Kidney tubule cell (primary cell): ENCODE measurements at regions not wholly inside any gene's neighbourhood (a gene's known extent, or its start where the extent isn't known, plus 50 kb on each side); places are given as distances from the start of the nearest gene placed in this dataset.

Experiments
- DNase-seq: peaks from one replicate; pipeline ENCODE4 v3.0.0-alpha.2; 2018; ENCODE audit warnings: low spot score

DNA sequence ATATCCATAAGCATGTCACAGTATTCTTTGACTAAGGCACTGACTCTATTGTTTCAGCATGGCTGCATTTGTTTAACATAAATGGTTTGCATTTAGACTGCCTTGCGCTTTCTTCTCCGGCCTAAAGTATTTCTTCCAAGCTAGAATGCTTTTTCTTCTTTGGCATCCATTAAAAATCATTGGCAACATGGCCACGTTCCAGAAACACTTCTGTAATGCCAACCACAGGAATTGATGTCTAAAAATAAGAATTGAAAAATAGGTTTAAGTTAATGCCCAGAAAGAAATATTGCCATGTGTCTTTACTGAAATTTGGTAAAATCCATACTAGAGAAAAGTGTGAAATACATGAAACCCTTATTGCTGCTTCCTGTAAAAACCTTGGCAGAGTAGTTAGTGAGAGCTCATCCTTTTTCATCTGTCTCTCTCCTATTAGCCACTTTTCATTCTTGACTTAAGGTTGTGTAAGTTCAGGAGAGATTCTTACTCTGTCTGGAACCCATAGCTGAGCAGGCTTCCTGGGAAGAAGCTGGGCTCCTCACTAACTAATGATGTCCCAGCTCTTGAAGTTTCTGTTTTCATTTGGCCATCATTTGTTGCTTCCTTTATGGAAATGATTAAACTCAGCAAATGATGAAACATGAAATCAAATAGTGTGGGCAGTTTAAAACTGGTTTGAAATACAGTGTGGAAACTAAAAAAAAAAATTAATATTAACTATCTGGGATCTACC, 58.2 kb upstream of the RPS23 start:
- no peak for DNase-seq

DNA sequence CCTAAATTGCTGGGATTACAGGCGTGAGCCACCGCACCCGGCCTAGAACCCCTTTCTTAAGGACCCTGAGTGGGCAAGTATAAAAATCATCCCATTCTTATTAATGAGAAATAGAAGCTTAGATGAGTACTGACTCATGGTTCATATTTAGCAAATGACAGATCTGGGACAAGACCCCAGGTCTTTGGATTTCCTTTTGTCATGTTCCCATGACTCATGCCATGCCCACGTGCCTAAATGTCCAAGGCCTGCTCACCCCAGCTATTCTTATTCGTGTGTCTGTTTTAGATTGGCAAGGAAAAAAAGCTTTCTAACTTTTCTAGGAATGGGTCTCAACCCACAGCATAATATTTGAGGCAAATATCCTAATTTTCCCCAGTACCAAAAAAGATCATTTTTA, 57.7 kb upstream of the RPS23 start:
- no peak for DNase-seq

DNA sequence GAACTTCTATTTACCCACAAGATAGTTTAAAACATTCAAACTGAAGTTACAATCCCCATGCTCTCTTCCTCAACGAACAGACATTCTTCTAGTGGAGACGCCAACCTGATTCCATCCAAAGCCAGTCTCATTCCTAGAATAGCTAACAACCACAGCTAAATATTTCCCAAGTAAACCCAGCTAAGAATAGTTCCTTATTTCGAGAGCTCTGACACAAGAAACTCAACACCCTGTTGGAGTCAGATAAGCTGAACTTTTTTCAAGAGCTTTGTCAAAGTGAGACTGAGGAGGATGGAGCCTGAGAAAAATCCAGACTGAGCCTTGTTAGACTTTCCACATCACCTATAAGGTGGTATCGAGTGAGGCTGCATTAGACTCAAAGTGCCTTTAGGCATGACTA, 56.7 kb upstream of the RPS23 start:
- peak; percentile 25 for DNase-seq

DNA sequence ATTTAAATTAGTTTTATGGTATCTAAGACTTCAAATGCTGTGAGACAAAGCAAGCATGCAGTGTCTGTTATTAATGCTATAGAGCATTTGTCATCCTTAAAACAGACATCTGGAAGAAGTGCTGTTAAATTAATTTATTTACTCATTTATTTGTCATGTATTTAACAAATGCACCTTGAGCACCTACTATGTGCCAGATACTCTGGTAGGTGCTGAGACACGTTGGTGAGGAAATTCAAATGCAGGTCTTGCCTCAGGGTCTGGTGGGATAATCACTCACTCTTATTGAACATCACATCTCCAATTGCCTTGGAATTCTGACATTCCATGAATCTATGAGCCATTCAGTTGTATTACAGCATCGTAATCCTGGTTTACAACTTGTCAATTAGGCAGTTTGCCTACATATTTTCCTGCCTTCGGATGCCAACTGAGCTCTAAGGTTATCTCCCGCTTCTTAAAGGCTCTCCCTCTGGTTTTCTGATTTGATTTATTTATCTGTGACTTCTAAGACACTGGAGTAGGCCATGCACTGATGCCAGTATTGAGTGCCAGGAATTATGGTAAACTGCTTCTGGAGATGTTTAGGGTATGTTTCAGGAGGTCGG, 56.0 kb upstream of the RPS23 start:
- DNase-seq = no peak

DNA sequence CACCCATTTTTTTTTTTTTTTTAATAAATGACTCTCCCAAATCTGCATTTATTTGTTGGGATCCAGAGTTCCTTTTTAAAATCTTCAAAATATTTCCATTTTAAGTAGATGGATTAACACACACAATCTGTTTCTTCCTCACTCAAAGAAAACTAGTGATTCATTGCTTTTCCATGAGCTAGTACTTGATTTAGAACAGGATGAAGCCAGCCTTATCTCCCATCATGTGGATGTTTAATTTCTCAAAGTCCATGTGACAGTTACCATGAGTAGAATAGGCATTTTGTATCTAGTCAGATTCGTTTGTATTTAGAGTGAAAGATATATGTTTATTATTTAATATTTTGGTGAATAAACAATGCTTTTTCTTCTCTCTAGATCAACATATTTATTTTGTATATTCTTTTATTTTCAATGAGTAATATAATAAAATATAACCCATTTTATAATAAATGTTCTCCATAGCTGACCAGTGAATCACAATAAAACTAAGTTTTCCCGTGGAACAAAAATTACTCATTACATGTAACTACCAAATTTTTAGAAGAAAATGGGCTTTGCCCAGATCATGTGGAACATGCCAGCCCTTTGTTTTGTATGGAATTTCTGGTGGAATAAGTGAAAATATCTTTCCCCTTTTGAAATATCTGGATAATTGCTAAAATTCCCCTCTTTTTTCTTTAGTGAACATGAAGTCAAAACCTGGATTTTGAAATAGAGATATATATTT, 54.9 kb upstream of the RPS23 start:
- no peak for DNase-seq

DNA sequence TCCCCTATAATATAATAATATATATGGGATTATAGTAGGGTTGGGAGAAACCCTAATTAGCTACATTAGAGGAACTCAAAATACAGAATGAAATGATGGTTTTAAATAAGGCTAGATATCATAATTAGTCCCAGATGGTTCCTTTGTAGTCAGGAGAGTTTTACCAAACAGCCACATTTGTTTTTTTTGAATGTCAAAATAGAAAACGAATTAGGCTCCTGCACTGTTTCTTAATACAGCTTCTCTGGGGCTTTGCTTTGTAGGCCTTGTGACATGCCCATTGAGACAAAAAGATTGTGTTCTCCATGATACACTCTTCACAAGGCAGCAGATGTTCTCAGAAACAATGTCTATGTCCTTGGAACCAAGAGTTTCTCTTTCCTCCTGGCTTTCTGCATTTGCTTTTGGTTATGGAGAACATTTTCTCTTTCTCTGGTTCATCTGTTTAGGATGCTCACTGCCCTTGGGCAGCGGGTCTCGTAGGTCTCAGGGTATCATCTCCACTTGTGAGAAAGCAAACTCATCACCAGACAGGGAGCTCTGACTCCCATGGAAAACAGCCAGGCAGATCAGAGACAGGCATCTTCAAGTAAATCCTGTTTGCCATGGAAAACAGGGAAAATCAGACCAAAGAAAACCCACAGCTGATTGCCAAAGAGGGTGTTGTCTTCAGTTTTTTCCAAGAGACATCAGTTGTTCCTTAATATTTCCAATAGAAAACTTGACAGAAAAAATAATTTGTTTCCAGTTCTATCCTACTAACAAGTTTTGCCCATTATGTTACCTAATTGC, 54.1 kb upstream of the RPS23 start:
- no peak for DNase-seq

DNA sequence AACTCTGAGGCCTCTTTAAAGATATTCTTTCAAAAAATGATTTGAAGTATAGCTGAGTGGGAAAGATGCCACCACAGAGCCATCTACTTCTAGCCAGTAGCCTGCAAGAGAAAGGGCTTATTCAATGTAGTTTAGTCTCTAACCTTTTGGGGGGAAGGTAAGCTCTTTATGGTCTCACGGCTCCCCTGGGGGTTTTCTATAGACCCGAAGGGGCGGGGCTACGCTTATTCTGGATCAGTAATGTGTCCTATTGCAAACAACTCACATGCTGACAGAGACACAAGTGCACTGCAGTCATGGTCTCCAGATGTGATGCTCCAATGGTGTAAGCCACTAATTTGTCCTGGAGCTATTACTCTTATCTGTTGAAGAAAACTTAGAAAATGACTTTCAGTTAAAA, 53.4 kb upstream of the RPS23 start:
- DNase-seq = no peak

DNA sequence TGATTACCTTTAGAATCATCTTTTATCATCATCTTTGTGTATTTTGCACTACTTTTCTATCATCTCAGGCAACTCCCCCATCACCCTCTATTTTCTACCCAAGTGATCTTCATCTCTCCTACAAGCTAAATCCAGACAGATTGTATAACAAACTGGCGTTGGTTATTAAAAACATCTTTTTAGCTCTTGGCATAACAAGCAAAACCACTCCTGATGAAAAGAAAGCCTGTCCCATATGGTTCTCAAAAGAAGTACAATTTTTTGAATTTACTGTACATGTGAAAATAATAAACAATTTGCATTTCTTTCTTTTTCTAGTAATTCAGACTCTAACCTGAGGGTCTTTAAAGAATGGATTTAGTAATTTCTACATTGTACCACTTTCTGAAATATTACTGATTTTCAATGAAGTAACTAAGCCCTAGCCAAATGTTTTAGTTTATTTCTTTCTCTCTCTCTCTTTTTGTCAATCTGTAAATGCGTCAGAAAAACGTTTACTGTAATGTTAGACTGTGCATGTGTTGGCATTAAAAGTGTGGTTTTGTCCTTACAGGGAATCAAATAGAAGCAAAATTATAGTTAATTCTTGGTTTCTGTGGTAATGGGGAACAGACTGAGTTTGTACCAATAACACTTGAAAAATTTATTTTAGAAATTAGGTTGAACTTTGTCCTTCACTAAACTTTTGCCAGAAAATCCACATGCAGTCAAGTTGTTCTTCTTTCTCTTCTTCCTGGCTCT, 52.5 kb upstream of the RPS23 start:
- no peak for DNase-seq

DNA sequence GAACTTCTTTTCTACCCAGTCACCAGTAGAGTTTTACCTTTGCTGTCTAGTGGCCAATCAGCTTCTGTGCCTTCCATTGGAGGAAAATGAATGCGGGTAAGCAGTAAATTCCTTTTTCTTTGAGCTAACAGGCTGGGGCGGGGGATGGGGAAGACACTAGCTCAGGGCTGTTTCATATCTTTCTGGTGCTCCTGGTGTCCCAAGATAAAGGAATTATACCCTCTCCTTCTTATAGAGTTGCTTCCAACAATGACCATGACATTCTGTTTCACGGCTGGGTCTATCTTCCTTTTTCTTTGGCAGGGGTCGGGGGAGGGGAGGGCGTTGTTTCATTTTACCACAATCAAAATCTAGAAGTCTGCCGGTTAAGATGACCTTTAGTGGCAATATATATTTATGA, 51.2 kb upstream of the RPS23 start:
- DNase-seq = no peak
